Thyroid gland (tissue), 4 donors: ENCODE measurements at regions not wholly inside any gene's neighbourhood (a gene's known extent, or its start where the extent isn't known, plus 50 kb on each side); places are given as distances from the start of the nearest gene placed in this dataset.

Experiments used
- POLR2A ChIP-seq, 2 donors: fragments of 450-650 bp; IDR thresholded peaks; one replicate each; pipeline ENCODE4 v1.6.1; 2017; ENCODE audit warnings: antibody characterized with exemption in 2 of 2, mild to moderate bottlenecking in 2 of 2, moderate library complexity in 1 of 2
- TF ChIP-seq, protein P1 (sequence below), 6 experiments: fragments of 200-600 bp in 3 of 6; fragments of 450-650 bp in 3 of 6; sonication (generic) in 3 of 6; IDR thresholded peaks; one replicate each; pipeline ENCODE4 v1.5.1; 2016 to 2019; ENCODE audit warnings: antibody characterized with exemption in 6 of 6, mild to moderate bottlenecking in 2 of 6, inconsistent platforms in 1 of 6, moderate library complexity in 1 of 6

DNA sequence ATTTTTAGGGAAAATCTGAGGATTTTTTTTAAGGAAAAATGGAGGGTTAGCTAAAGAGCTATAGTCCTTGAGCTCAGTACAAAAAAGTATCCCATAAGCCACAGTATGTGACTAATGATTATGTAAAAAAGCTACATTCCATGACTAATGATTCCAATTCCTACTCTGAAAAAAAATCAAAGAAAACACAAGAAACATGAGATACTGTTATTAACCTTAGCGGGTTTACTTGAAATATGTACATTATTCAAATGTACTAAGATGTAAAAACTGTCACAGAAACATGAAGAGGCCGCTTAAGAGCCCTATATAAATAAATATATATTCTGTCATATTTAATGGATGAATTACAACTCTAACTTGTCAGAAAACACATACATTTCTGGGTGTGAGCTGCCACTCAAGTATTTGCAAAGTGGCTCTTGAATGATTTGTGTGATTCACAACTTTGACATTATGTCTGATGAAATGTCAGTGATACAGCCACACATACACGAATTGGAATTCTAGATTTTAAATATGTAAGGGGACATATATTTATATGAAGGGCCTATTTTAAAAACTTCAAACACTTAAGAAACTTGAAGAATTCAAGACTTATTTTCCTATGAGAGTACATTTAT is 518.7 kb upstream of the SUCLG2 start:
- TF ChIP-seq, protein P1, sequence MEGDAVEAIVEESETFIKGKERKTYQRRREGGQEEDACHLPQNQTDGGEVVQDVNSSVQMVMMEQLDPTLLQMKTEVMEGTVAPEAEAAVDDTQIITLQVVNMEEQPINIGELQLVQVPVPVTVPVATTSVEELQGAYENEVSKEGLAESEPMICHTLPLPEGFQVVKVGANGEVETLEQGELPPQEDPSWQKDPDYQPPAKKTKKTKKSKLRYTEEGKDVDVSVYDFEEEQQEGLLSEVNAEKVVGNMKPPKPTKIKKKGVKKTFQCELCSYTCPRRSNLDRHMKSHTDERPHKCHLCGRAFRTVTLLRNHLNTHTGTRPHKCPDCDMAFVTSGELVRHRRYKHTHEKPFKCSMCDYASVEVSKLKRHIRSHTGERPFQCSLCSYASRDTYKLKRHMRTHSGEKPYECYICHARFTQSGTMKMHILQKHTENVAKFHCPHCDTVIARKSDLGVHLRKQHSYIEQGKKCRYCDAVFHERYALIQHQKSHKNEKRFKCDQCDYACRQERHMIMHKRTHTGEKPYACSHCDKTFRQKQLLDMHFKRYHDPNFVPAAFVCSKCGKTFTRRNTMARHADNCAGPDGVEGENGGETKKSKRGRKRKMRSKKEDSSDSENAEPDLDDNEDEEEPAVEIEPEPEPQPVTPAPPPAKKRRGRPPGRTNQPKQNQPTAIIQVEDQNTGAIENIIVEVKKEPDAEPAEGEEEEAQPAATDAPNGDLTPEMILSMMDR (IDR thresholded peaks at IDR 0.05): no peak
- no peak for TF ChIP-seq POLR2A (IDR thresholded peaks at IDR 0.05)
